SK-N-SH treated with all-trans-retinoic acid at 6 μM for 48 hours (cell line): ENCODE measurements at regions not wholly inside any gene's neighbourhood (a gene's known extent, or its start where the extent isn't known, plus 50 kb on each side); places are given as distances from the start of the nearest gene placed in this dataset.

Experiments
- ARNTL ChIP-seq: fragments of 450-650 bp; formaldehyde crosslinking; IDR thresholded peaks from 2 replicates; pipeline ENCODE4 v1.5.0; 2020; ENCODE audit warnings: low read depth, mild to moderate bottlenecking, moderate library complexity, borderline replicate concordance
- BACH2 ChIP-seq: fragments of 250-450 bp; sonication (Bioruptor Pico); IDR thresholded peaks from 2 replicates; pipeline ENCODE4 v1.9.0; 2021; ENCODE audit warnings: mild to moderate bottlenecking, borderline replicate concordance
- CREB5 ChIP-seq: fragments of 250-450 bp; sonication (Bioruptor Pico); IDR thresholded peaks from 2 replicates; pipeline ENCODE4 v1.5.1; 2020; ENCODE audit warnings: low read depth, mild to moderate bottlenecking, moderate library complexity
- OSR1 ChIP-seq: fragments of 250-450 bp; sonication (Bioruptor Pico); IDR thresholded peaks from 2 replicates; pipeline ENCODE4 v1.8.0; 2022; ENCODE audit warnings: moderate library complexity, mild to moderate bottlenecking, inconsistent platforms
- PATZ1 ChIP-seq: fragments of 250-450 bp; sonication (Bioruptor Pico); IDR thresholded peaks from 2 replicates; pipeline ENCODE4 v1.8.0; 2020; ENCODE audit warnings: mild to moderate bottlenecking, moderate library complexity, borderline replicate concordance
- PPARA ChIP-seq: fragments of 250-450 bp; sonication (Bioruptor Pico); IDR thresholded peaks from 2 replicates; pipeline ENCODE4 v1.5.0; 2020; ENCODE audit warnings: mild to moderate bottlenecking, borderline replicate concordance
- RARB ChIP-seq: fragments of 250-450 bp; sonication (Bioruptor Pico); IDR thresholded peaks from 2 replicates; pipeline ENCODE4 v1.8.0; 2021; ENCODE audit warnings: mild to moderate bottlenecking, moderate library complexity
- TOX ChIP-seq: fragments of 250-450 bp; sonication (Bioruptor Pico); IDR thresholded peaks from 2 replicates; pipeline ENCODE4 v1.8.0; 2021; ENCODE audit warnings: mild to moderate bottlenecking, moderate library complexity, borderline replicate concordance
- ZC3H10 ChIP-seq: fragments of 250-450 bp; sonication (Bioruptor Pico); IDR thresholded peaks from 2 replicates; pipeline ENCODE4 v1.5.1; 2021; ENCODE audit warnings: mild to moderate bottlenecking, moderate library complexity
- ZFP3 ChIP-seq: fragments of 250-450 bp; sonication (Bioruptor Pico); IDR thresholded peaks from 2 replicates; pipeline ENCODE4 v1.5.0; 2020; ENCODE audit warnings: mild to moderate bottlenecking, moderate library complexity
- ZNF70 ChIP-seq: fragments of 450-650 bp; formaldehyde crosslinking; IDR thresholded peaks from 2 replicates; pipeline ENCODE4 v1.5.0; 2020; ENCODE audit warnings: mild to moderate bottlenecking, moderate library complexity

GRCh38 chr7:128153436-128153835 lies 87.6 kb upstream of the LEP start:
- TF ChIP-seq RARB (CRISPR knock-in tag) (no peak), ARNTL (no peak), ZFP3 (CRISPR knock-in tag) (no peak), PATZ1 (CRISPR knock-in tag) (no peak), ZC3H10 (no peak), CREB5 (CRISPR knock-in tag) (no peak), BACH2 (CRISPR knock-in tag) (no peak), PPARA (CRISPR knock-in tag) (no peak), ZNF70 (no peak), TOX (CRISPR knock-in tag) (no peak), OSR1 (CRISPR knock-in tag) (no peak)
